ENCODE measurements at regions not wholly inside any gene's neighbourhood (a gene's known extent, or its start where the extent isn't known, plus 50 kb on each side); places are given as distances from the start of the nearest gene placed in this dataset.
"Not testable (repeated sequence)": the region's sequence is repeated elsewhere in the genome, so short reads cannot be mapped to it uniquely, and the experiment has no call there.

GRCh38 chr1:67530071-67530470 is 99.9 kb upstream of the SERBP1 start:
- no peak for DNase-seq (ENCODE audit: low spot score)

DNA sequence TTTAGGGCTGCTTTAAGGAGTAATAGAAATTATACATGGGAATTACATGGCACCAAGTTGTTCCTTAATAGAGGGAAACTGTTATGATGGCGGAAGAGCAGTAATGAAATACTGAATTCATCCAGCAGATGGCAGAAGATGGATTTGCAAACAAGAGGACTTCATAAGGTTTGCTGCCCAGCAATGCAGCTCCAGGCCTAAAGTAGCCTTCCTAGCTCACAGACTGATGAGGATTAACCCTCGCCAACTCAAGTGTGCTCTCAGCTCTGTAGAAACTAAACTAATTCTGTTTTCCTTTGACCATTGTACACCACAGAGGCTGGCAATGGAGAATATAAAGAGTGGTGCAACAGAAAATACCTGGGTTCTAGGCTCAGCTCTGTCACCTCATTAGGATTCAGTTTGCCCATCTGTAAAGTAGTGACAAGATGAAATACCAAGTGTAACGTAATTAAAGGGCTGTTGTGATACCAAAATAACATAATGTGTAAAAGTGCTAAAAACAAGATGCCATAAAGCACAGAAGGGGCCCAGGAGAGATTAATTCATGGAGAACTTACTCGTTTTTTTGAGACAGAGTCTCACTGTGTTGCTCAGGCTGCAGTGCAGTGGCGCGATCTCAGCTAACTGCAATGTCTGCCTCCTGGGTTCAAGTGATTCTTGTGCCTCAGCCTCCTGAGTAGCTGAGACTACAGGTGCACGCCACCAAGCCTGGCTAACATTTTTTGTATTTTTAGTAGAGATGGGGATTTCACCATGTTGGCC is 102.4 kb upstream of the SERBP1 start:
- peak; percentile 61 for DNase-seq (ENCODE audit: low spot score)

DNA sequence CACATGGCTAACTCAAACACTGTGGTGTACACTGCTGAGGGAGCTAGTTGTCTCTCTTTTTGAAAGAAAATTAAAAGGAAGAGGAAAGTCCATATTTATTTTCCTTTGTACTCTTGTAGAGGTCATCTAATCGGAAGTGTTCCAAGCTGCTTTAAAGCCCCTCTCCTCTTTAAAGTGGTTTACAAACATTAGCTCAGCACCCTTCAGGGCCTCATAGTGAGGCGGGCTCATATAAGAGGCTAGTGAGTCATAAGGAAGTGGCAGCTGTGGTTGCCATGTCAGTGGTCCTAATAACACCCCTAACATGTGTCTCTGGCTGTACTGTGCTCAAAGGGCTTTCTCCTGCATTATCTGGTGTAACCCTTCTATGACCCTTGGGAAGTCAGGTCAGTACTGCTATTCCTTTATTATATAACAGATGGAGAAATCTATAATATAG is 104.4 kb upstream of the SERBP1 start:
- DNase-seq (ENCODE audit: low spot score): no peak

- peak; percentile 63 for DNase-seq (ENCODE audit: low spot score)
Observed at GRCh38 chr1:67535474-67535873, 105.3 kb upstream of the SERBP1 start.

GRCh38 chr1:67536957-67537666 is 106.9 kb upstream of the SERBP1 start:
- DNase-seq (ENCODE audit: low spot score): no peak

DNA sequence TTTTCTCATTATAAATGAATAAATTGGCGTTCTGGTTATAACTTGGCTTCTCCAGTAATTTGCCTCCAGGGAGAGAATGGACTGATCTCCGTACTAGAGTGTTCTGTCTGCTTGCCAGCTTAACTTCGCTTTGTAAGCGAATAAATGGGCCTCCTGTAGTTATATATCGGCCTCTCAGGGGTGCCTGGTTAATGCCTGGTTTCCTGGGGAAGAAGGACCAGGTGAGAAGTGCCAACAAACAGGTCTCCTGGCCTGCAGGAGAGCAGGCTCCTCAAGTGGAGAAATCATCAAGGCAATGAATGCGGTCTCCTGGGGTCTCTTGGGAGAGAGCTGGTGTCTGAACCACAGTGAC is 107.4 kb upstream of the SERBP1 start:
- no peak for DNase-seq (ENCODE audit: low spot score)

DNA sequence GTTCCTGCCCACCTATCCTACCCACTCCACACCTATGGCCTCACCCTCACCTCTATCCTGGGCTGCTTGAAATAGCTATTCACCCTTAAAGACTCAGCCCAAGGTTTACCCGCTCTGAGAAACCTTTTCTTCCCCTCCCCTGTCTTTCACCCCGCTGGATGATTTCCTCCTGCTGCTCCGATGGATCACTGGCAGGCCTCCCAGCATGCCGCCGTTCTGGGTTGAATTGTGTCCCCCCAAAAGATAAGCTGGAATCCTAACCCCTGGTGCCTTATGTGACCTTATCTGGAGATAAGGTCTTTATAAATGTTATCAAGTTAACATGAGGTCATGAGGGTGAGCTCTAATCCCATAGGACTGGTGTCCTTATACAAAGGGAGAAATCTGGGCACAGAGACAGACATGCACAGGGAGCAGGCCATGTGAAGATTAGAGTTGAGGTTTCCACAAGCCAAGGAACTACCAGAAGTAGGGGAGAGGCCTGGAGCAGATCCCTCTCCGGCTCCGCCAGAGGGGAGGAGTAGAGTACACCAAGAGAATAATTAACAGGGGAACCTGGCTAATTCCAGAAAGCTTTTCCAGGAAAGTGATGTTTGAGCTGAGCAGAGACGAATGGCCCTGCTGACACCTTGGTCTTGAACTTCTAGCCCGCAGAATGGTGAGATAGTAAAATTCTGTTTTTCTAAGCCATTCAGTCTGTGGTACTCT is 110.0 kb upstream of the SERBP1 start:
- DNase-seq (ENCODE audit: low spot score): no peak

GRCh38 chr1:67540733-67541125 is 110.5 kb upstream of the SERBP1 start:
- DNase-seq (ENCODE audit: low spot score): no peak

GRCh38 chr1:67542747-67543146 is 112.5 kb upstream of the SERBP1 start:
- no peak for DNase-seq (ENCODE audit: low spot score)

GRCh38 chr1:67544921-67545320 is 114.7 kb upstream of the SERBP1 start:
- DNase-seq (ENCODE audit: low spot score): no peak

GRCh38 chr1:67545364-67545763 is 115.2 kb upstream of the SERBP1 start:
- no peak for DNase-seq (ENCODE audit: low spot score)

GRCh38 chr1:67551375-67551774 is 121.2 kb upstream of the SERBP1 start:
- DNase-seq (ENCODE audit: low spot score): no peak

DNA sequence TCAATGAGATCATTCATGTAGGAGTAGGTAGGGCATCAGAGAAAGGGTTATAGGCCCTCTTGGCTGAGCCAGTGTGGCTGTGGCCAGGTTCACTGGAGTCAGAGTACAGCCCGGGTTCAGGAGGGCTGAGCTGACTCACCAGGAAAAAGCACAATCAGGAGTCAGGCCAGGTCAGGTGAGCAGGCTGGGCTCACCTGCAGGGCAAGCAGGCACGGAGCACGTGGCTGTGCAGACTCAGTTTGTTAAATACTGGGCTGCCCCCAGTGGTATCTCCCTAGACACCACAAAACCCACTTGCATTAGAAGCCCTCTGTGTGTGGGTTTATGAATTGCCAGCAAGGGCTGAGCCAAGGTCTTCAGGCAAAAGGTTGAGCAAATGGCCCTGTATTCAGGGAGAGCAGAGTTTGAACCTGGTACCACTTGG is 122.1 kb upstream of the SERBP1 start:
- DNase-seq (ENCODE audit: low spot score): no peak

GRCh38 chr1:67554204-67554603 is 124.0 kb upstream of the SERBP1 start:
- DNase-seq (ENCODE audit: low spot score): not testable (repeated sequence)

GRCh38 chr1:67555461-67556296 is 125.5 kb upstream of the SERBP1 start:
- DNase-seq (ENCODE audit: low spot score): no peak

DNA sequence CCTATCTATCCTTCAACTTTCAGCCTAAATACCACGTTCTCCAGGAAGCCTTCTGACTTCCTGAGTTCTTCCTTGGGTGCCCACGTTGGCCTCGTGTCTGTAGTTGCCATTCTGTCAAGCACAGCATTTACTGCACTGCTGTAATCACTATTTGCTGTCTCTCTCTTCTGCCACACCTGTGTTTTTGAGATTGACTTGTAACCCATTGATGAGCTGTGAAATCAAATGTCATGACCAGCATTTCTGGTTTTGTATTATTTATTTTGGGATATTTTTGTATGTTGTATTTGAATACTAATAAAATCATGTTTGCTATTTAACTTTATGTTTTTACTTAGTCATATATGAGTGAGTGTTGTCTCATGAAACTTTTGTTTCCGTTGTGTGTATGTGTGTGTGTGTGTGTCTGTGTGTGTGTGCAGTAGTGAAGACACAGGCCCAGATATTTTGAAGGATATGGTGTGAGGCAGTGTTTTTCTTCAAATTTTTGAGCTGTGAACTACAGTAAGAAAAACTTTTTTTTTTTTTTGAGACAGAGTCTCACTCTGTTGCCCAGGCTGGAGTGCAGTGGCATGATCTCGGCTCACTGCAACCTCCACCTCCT is 126.2 kb upstream of the SERBP1 start:
- no peak for DNase-seq (ENCODE audit: low spot score)

- DNase-seq (ENCODE audit: low spot score): no peak
Observed at GRCh38 chr1:67557696-67558448, 127.1 kb upstream of the GADD45A start.

DNA sequence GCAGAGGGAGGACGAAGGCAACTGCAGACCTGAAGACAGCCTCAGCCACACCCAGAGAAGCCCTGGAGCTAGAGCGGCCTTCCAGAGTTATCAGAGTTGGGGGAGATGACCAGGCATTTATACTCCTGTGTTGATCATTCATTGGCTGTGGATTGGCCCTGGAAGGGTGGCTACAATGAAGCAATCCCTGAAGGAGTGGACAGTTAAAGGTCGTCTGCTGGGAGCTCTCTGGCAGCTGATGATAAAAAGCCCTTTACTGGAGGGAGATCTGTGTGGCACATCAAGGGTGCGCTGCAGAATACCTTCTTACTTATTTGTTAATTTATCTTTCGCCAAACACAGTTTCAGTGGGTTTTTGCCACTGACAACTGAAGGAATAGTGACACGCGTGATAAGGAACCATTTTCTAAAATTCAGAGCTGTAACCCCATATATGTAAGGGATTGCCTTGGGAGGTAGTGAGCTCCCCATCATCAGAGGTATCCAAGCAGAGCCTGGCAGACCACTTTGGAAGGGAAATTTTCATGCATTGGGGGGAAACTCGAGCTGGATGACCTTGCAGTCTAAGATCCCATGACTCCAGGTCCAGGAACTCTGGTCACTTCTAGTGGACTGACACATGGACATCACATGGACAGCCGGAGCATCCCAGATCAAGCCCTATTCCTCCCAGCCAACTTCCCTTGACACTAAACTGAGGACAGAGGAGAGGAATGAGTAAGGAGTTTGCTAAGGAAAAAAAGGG is 126.4 kb upstream of the GADD45A start:
- no peak for DNase-seq (ENCODE audit: low spot score)

DNA sequence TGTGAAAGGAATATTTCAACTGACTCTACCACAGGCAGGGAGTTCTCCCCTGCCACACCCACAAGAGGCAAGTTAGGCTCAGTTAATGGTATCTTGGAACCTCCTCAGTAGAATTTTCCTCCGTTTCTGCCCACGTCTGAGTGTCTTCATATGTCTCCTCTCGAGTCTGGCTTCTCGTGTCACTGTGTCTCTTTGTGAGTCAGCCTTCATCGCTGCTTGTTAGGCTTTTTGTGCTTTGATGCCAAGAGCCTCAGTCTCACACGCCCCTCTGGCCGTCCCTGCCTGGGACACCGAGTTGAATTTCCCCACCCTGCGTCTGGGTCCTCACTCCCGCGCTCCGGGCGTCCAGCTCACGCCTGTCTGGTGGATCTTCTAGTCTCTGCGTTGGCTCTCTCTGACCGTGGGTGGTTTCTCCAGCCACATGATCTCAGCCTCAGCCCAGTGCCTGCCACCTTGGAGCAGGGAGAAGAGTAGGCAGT is 125.7 kb upstream of the GADD45A start:
- no peak for DNase-seq (ENCODE audit: low spot score)
